HG03135 (cell line): ENCODE measurements at regions not wholly inside any gene's neighbourhood (a gene's known extent, or its start where the extent isn't known, plus 50 kb on each side); places are given as distances from the start of the nearest gene placed in this dataset.

Source experiments
- ATAC-seq: cut with Tn5 transposase; IDR thresholded peaks from one replicate; pipeline ENCODE4 v1.9.1; 2021; ENCODE audit warnings: mild to moderate bottlenecking, moderate library complexity; ENCODE audit not compliant: unreplicated experiment

DNA sequence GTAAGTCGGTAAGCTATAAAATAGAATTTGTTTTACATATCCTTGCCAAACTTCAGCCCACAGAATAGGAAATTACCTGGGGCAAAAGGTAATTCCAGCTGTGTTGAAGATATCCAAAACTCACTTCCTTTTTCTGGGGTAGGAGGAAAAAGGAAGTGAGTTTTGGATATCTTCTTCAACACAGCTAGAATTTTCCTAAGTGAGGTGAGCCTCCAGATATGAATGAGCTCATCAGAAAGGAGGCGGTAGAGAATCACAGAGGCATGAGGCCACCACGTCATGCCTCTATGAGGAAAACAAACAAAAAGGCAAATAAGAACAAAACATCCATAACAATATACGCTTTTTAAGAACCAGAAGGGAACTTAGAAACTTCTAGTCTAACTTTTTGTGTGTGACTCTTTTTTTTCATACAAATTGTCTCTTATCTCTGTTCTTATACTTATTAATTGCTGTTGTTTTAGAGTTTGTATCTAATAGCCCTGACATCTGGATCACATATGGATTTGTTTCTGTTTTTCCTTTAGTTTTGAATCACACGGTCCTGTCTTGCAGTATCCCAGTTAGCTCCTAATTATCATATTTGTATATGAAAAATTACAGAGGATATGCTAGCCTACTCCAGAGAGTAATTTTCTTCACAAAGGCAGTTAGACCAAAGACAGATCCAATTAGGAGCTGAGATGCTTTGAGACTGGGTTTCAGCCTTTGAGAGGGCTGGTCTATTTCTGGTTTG is 104.5 kb downstream of the RBM43 start:
- no peak for ATAC-seq

DNA sequence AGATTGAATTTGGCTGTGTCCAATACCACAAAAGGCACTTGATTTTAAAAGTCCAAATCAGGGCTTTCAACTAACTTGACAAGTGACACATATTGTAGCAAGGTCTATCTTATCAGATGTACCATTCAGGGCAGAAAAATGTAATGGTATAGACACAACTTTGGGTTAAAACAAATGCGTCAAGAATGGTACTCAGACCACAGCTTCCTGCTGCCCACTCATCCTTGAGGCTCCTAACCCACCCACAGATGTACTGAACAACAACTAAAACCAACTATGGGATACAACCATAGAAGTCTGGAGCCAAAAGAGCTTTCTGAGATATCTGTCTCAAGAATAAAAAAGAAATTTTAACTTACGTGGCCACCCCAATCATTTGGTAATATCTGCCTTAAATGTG is 105.2 kb downstream of the RBM43 start:
- ATAC-seq = no peak

DNA sequence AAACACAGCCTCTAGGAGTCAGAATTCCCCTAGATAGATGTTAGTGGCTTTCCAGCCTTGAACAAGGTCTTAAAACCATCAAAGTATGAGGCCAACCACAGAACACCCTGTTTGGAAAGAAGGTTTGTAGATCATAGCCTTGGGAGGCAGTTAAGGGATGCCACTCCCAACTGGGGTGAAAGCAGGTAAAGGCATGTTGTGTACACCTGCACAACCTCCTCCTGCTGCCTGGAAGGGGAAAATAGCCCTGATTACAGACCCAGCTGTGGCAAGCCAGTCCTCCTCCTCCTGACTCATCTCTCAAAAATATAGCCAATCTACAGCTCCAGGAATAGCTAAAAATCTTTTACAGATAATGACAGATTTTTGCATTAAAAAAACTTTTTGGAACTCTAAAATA is 108.1 kb downstream of the RBM43 start:
- no peak for ATAC-seq

DNA sequence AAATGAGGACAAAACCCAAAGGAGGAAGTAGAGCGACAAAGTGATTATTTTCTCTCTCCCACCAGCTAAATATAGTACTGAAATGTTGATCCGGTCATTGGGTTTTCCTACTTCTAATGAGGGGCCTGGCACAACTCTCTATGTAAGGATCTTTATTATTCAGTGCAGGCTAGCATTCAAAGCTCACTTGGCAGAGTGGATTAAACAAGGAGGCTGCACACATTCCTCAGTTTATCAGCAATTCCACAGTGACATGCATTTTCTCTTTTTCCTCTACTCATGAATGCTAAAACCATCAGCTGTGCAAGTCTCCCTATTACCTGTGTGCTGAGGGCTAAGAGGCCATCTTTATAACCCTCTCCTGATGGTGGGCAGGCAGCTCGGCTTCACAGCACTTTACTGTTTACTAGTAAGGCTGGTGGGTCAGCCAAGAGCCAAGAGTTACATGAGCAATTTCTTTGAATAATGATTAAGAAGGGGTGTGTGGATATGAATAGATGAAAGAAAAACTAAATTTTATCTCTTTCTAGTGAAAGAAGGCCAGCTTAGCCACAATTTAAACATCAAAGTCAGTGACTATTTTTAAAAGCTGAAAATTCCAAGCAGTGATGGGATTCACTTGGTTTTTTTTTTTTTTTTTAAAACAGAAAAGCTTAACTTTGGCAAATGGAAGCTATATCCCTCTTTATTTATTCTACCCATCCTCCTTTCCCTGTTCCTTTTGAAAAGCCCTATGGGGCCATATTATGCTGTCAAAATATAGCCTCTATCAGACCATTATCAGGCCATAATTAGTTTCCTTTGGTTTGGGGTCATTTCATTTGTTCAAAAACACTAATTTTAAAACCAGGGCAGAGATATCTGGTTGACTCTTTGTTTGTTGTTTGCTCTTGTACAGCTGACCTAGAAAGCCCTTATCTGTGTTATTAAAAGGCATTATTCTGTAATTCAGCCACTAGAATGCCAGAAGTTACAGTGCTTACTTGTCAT is 111.0 kb downstream of the RBM43 start:
- no peak for ATAC-seq

DNA sequence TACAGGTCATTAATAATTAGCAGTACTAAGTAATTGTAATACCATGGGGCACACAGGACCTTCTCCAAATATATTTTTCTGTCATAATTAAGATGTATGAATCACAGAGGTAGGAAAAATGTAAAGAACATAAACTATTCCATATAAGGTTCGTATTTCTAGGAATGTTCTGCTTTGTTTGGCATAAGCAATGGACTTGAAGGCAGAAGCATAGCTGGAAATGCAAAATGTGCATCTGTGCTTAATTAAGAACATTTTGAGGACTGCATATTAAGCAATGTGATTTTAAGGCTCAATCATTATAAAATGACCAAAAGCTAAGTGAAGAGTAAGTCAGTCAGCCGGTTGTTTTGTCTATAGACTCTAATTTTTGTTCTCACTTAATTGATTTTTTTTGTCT is 123.2 kb downstream of the RBM43 start:
- no peak for ATAC-seq

DNA sequence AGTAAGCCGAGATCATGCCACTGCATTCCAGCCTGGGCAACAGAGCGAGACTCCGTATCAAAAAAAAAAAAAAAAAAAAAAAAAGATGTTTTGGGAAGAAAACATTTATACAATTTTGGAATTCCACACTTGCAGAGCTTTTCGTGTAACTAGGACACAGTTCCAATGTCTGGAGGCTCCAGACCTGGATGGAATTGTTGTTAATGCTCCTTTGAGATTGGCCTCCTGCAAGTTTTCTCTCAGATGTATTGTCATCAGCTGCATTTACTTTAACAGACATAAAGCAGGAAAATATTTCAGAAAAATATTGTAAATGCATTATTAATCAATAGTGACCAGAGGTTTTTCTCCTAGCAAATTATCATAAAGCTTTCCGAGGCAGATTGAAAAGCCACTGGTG is 124.1 kb downstream of the RBM43 start:
- no peak for ATAC-seq

DNA sequence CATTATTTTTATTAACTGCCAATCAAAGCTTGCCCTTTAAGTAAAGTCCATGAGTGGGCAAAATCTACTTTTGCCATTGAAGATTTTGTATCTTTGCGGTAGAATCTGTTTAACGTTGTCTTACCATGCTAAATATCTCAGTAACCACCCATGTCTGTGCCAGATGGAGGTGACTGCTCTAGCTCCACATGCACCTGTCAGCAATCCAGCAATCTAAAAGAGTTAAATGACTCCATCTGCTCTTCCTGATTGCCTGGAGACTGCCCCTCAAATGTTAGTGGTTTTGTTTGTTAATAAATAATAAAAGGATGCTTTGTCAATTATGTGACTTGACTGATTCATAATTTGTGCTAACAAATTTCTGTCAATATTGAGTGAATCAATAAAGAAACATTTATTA is 141.7 kb downstream of the RBM43 start:
- ATAC-seq = no peak

DNA sequence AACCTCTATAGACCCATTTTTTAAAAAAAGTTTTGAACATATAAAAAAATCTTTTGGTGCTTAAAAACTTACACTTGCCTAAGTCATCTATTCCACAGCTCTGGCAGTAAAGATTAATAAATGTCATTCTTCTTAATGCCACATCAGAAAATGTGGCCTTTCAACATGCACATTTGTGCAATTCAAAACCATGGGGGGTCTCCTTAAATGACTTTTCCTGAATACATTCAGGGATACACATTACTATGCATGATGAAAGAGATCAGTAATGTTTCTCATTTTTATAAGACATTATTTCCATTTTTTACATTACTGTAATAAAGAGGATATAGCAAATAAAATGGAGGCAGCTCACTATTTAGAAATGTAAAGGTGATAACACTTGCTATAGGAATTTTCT is 142.3 kb downstream of the RBM43 start:
- no peak for ATAC-seq

DNA sequence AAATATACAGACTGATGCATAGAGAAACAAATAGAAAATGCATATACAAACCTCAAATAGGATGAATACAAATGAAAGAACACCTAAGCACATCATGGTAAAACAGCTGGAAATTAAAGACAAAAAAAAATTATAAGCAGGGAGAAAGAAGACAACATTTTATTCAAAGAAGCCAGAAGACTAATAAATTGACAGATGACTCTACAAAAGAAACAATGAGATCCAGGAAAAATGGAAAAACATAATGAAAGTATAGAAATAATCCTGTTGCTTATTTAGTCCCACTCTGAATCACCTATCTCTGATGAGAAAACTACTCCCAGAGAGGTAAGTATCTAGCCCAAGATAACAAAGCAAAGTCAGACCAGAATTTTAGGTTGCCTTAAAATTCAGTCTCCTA is 143.4 kb downstream of the RBM43 start:
- ATAC-seq = no peak

DNA sequence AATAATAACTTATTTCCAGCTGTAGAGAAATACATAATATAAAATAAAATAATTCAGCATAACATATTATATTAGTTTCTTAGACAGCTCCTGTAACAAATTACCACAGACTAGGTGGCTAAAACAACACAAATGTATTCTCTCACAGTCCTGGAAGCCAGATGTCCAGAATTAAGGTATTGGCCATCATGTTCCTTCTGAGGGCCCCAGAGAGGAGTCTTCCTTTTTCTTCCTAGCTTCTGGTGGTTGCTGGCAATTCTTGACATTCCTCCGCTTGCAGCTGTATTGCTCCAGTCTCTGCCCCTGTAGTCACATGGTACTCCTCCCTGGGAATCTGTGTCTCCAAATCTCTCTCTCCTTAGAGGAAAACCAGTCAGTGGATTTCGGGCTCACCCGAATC is 146.8 kb downstream of the RBM43 start:
- no peak for ATAC-seq

DNA sequence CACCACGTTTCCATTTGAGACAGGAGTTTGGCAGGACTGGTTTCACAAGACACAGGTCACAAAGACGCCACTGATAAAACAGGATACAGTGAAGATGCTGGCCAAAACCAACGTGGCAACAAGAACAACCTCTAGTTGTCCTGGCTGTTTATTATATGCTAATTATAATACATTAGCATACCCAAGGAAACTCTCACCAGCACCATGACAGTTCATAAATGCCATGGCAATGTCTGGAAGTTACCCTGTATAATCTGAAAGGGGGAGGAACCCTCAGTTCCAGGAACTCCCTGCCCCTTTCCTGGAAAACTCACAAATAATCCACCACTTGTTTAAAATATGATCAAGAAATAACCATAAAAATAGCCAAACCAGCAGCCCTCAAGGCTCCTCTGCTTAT is 148.3 kb downstream of the RBM43 start:
- ATAC-seq = no peak

DNA sequence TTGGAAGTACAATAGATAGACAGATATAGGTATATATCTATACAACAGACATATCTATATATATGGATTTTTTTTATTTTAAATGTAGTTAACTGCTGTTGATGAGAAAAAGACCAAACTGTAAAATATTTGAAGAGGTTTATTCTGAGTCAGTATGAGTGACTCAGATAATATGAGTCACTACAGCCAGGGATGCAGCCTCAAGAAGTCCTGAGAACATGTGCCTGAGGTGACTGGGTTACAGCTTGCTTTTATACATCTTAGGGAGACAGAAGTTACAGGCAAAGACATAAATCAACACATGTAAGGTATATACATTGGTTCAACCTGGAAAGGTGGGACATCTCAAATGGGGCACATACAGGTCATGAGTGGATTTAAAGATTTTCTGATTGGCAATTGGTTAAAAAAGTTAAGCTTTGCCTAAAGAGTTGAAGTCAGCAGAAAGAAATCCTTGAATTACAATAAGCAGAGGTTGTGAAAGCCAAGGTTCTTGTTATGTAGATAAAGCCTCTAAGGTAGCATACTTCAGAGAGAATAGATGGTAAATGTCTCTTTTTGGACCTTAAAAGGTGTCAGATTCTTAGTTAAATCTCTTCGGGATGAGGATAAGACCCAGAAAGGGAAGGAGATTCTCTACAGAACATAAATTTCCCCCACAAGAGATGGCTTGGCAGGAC is 149.9 kb downstream of the RBM43 start:
- no peak for ATAC-seq

DNA sequence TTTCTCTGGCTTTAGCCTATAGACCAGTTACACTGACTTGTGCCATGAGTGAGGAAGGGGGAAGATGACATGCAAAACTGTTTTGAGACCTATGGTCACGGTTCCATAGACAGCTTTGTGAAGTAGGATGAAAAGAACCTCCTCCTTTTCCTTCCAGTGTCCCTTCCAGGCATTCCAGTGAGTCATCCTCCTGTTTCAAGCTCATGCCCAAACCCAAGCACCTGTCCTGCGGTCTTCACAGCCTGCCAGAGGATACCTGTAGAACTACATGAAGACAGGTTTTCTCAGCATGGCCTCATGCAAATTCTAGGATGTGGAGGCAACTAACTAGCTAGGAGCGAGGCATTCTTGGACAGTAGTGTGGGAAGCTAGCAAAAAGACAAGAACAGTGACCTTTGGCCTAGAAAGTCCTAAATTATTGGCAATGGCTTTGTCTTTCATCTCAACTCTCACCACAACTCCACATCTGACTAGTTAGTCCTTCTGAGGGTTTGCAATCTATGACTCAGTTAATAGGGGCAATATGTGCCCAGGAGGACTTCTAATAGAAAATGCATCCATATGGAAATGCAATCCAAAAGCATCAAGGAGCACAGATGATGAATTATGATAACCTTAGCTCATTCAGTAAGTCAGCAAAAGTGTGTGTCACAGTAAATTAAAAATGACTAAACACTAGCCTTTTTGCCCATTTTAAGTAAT is 154.7 kb downstream of the RBM43 start:
- ATAC-seq = no peak

DNA sequence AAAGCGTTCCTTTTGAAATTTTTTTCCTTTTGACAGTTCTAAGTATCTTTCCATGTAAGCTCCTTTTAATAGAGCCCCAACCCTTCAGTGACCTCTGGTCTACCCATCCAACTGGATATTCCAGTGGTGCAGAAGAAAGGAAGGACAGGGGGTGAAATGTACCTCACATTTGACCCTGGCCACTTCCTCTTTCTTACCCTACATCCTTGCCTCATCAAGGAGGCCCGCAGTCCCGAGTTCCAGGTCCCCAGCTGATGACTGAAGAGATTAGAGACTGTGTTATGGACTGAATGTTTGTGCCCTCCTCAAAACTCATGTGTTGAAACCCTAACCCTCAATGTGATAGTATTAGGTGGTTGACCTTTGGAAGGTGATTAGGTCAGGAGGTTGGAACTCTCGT is 158.1 kb downstream of the RBM43 start:
- no peak for ATAC-seq

DNA sequence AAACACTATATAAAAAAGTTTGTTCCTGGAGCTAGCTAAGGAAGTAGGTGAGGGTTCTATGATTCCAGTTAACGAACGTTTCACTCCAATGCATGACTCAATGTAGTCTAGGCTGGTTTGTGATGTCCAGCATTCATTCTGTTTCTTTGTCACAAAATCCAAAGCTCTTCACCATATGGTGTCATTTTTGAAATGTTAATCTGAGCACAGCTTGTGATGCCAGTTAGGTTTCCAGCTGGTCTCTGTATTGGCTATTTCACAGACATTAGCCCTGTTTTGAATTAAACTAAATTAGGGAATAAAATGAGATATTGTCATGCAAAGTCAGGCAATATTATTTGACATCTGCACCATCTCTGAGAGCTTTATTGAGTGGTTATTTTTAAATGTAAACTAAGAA is 159.4 kb downstream of the RBM43 start:
- no peak for ATAC-seq

DNA sequence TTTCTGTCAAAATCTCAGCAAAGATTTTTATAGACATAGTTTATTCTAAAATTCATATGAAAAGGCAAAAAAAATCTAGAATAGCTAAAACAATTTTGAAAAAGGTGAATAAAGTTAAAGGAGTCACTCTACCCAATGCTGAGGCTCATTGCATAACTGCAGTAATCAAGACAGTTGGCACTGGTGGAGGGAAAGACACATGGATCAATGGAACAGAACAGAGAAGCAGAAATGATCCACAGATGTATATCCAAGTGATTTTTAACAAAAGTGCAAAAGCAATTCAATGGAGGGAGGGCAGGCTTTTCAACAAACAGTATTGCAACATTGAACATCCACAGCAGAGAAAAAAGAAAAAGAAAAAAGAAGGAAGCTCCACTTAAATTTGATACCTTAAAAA is 162.8 kb downstream of the RBM43 start:
- no peak for ATAC-seq

DNA sequence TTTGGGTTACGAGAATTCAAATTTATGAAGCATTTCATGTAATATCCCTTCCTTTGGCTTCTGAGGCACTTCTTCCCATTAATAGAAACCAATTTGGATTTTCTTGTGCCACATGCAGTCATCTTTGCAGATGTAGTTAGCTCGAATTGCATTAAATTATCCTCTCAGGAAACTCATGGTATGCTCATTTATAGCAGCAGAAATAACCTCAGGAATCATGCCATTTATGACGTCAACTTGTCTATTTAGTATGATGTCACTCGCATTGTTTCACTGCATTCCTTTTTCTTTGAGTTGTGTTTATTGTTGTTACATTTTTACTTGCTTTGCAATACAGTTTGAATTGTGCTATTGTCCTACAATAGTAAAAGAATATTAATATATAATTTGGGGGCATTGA is 163.8 kb downstream of the RBM43 start:
- ATAC-seq = no peak

DNA sequence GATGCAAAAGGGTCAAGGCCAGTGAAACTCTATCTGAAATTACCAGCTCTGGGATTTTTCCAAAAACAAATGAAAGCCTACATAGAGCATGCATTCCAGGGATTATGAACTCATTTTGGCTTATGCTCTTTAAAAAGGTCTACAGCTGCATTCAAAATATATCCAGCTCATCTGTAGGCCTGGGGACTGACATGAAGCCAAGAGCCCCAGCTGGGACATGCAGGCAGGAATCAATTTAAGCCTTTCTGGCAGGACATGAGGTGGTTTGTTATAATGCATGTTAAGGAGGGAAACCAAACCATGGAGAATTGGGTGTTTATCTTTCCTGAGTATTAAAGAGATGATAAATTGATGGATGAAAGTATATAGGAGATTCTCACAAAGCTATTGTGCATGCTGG is 164.5 kb downstream of the RBM43 start:
- no peak for ATAC-seq

DNA sequence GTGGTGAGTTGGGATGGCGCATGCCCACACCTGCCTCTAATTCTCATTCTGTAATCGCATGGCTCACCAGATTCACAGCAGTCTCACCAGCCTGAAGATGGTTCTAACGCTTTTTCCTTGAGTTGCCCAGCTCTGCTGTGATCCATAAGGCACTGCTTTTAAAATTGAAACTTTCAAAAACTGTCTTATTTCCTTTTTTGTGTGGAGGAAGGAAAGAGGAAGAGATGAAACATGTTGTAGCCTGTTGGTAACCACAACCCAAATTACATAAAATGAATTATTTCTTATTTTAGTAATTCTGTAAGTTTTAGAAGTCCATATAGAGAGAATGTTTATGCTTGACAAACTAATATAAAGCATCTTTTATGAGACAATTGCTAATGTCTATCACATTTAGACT is 165.4 kb downstream of the RBM43 start:
- ATAC-seq = no peak

DNA sequence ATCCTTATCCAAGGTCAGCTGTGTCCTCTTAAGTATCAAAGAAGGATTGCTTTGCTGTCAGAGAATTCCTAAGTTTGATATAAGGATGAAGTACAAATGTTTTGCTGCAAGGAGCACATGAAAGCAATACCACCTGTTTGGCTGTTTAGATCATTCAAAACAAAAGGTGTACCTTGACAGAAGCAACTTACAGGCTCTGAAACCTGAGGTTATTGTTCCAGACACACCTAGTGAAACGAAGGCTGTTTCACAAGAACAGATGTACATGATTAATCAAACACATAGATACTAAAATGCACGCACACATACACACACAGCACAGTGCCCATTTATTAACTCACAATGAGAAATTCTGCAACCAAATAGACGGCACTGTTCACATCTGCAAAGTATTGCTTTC is 166.2 kb downstream of the RBM43 start:
- no peak for ATAC-seq

DNA sequence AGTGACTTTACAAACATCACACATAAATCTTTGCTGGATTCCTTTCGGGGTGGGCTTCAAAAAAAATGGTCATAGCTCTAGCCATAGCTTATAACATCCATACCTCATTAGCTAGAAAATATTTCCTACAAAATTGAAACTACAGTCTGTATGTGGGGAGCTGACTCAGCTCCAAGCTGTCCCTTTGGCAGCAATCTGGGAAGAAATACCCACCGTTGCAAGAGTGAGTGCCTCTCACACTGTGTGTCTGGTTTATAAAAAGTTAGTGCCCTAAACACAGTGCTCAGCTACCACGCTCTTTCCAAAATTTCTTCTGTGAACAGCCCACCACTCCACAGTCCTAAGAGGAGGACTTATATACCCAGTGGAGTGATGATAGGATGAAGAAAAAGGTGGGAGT is 170.1 kb downstream of the RBM43 start:
- ATAC-seq = no peak
